ENCODE measurements at regions not wholly inside any gene's neighbourhood (a gene's known extent, or its start where the extent isn't known, plus 50 kb on each side); places are given as distances from the start of the nearest gene placed in this dataset.
A peak's percentile ranks its signal among the peaks of the same experiment; 100 is the strongest.

GRCh38 chr2:150174971-150175421 is 312.5 kb downstream of the RND3 start:
- Histone ChIP-seq H3K27ac (no peak overlapping the region), H3K27me3 (ENCODE audit: low read depth) (no peaks in the 10 kb centered on the region), H3K4me3 (no peak overlapping the region), H3K4me1 (no peaks in the 10 kb centered on the region), H3K9me3 (no peaks in the 10 kb centered on the region), H3K36me3 (no peaks in the 10 kb centered on the region)
- TF ChIP-seq, protein P1, sequence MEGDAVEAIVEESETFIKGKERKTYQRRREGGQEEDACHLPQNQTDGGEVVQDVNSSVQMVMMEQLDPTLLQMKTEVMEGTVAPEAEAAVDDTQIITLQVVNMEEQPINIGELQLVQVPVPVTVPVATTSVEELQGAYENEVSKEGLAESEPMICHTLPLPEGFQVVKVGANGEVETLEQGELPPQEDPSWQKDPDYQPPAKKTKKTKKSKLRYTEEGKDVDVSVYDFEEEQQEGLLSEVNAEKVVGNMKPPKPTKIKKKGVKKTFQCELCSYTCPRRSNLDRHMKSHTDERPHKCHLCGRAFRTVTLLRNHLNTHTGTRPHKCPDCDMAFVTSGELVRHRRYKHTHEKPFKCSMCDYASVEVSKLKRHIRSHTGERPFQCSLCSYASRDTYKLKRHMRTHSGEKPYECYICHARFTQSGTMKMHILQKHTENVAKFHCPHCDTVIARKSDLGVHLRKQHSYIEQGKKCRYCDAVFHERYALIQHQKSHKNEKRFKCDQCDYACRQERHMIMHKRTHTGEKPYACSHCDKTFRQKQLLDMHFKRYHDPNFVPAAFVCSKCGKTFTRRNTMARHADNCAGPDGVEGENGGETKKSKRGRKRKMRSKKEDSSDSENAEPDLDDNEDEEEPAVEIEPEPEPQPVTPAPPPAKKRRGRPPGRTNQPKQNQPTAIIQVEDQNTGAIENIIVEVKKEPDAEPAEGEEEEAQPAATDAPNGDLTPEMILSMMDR (IDR thresholded peaks at IDR 0.05) = no peak
- DNase-seq (no peak), ATAC-seq (no peak)
- intact Hi-C loops (cut with DNase I) = no loop called here

GRCh38 chr2:150174056-150174805 is 313.2 kb downstream of the RND3 start:
- Histone ChIP-seq H3K36me3 (no peaks in the 10 kb centered on the region), H3K9me3 (no peaks in the 10 kb centered on the region), H3K4me1 (no peaks in the 10 kb centered on the region), H3K4me3 (no peak overlapping the region), H3K27ac (no peak overlapping the region), H3K27me3 (ENCODE audit: low read depth) (no peaks in the 10 kb centered on the region)
- ATAC-seq = no peak
- DNase-seq = no peak
- TF ChIP-seq, protein P1 (IDR thresholded peaks at IDR 0.05) = no peak
- intact Hi-C loops (cut with DNase I) = no loop called here

DNA sequence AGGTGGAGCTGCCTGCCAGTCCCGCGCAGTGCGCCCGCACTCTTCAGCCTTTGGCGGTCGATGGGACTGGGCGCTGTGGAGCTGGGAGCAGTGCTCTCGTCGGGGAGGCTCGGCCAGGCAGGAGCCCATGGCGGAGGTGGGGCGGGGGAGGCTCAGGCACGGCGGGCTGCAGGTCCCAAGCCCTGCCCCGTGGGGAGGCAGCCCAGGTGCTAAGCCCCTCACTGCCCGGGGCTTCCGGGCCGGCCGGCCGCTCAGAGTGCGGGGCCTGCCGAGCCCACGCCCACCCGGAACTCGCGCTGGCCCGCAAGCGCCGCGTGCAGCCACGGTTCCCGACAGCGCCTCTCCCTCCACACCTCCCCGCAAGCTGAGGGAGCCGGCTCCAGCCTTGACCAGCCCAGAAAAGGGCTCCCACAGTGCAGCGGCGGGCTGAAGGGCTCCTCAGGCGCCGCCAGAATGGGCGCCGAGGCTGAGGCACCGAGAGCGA is 316.4 kb downstream of the RND3 start:
- no peak for ATAC-seq
- DNase-seq = peak; percentile 41
- intact Hi-C loops (cut with DNase I) = no loop called here

GRCh38 chr2:150169237-150169629 is 318.2 kb downstream of the RND3 start:
- TF ChIP-seq, protein P1 (IDR thresholded peaks at IDR 0.05) = no peak
- Histone ChIP-seq H3K27me3 (ENCODE audit: low read depth) (no peaks in the 10 kb centered on the region), H3K9me3 (no peaks in the 10 kb centered on the region), H3K4me3 (no peak overlapping the region), H3K4me1 (peaks cover 9% of the 10 kb centered on the region), H3K27ac (no peak overlapping the region), H3K36me3 (no peaks in the 10 kb centered on the region)
- intact Hi-C loops (cut with DNase I) = no loop called here
- ATAC-seq = peak in 1 of 2 donors; percentile 31
- DNase-seq = no peak

More for the DNA sequence above, 316.4 kb downstream of the RND3 start:
- Histone ChIP-seq H3K27ac (no peak overlapping the region), H3K27me3 (ENCODE audit: low read depth) (no peaks in the 10 kb centered on the region), H3K4me1 (peaks cover 5% of the 10 kb centered on the region), H3K36me3 (no peaks in the 10 kb centered on the region), H3K9me3 (no peaks in the 10 kb centered on the region), H3K4me3 (no peak overlapping the region)
- TF ChIP-seq, protein P1 (IDR thresholded peaks at IDR 0.05) = no peak

GRCh38 chr2:150168595-150169236 is 318.8 kb downstream of the RND3 start:
- Histone ChIP-seq H3K27me3 (ENCODE audit: low read depth) (no peaks in the 10 kb centered on the region), H3K9me3 (no peaks in the 10 kb centered on the region), H3K27ac (no peak overlapping the region), H3K4me3 (no peak overlapping the region), H3K4me1 (peaks cover 9% of the 10 kb centered on the region), H3K36me3 (no peaks in the 10 kb centered on the region)
- ATAC-seq (no peak), DNase-seq (no peak)
- intact Hi-C loops (cut with DNase I) = no loop called here
- TF ChIP-seq, protein P1 (IDR thresholded peaks at IDR 0.05) = no peak
